H1 (cell line): ENCODE measurements at regions not wholly inside any gene's neighbourhood (a gene's known extent, or its start where the extent isn't known, plus 50 kb on each side); places are given as distances from the start of the nearest gene placed in this dataset.

Experiments used
- CHD2 ChIP-seq: IDR thresholded peaks from 2 replicates; pipeline ENCODE4 v1.6.1; 2012; ENCODE audit warnings: low read length, improper control_type of control experiment
- CTBP2 ChIP-seq: IDR thresholded peaks from 2 replicates; pipeline ENCODE4 v1.7.0; 2011; ENCODE audit warnings: borderline replicate concordance, mild to moderate bottlenecking, moderate library complexity, mixed read lengths, low read length; ENCODE audit not compliant: insufficient read depth, insufficient read length
- CTCF ChIP-seq, 3 experiments: IDR thresholded peaks; 1 replicate in 2 of 3; 2 replicates in 1 of 3; pipeline versions ENCODE4 v1.5.1 to v1.6.1; 2011; ENCODE audit warnings: low read length in 3 of 3, mild to moderate bottlenecking in 3 of 3, inconsistent platforms in 2 of 3, low read depth in 1 of 3, moderate library complexity in 1 of 3; ENCODE audit not compliant: insufficient read depth in 1 of 3; ENCODE audit errors: control extremely low read depth in 1 of 3
- RAD21 ChIP-seq, 2 experiments: IDR thresholded peaks in 1 of 2; conservative IDR thresholded peaks in 1 of 2; 2 replicates each; pipeline ENCODE4 v1.6.1; 2011; ENCODE audit warnings: low read depth in 2 of 2, low read length in 2 of 2, improper control_type of control experiment in 1 of 2, inconsistent platforms in 1 of 2, mild to moderate bottlenecking in 1 of 2, moderate library complexity in 1 of 2
- TEAD4 ChIP-seq: IDR thresholded peaks from 2 replicates; pipeline ENCODE4 v1.6.1; 2012; ENCODE audit warnings: low read depth, low read length, inconsistent platforms, mixed read lengths
- YY1 ChIP-seq: IDR thresholded peaks from 2 replicates; pipeline ENCODE4 v1.6.1; 2011; ENCODE audit warnings: low read depth, mild to moderate bottlenecking, low read length

- no peak for TF ChIP-seq CTBP2
- TF ChIP-seq TEAD4 = no peak
- no peak for TF ChIP-seq YY1
- TF ChIP-seq CHD2 = no peak
- no peak for TF ChIP-seq CTCF (IDR thresholded peaks at IDR 0.05; ENCODE audit: control extremely low read depth in 1 of 3, insufficient read depth in 1 of 3, low read depth in 1 of 3, low read length in 3 of 3)
- TF ChIP-seq RAD21 (IDR thresholded peaks at IDR 0.05 in 1 of 2, conservative IDR thresholded peaks at IDR 0.05 in 1 of 2; ENCODE audit: low read depth in 2 of 2, low read length in 2 of 2) = no peak
These were observed 79.6 kb downstream of the NFKBIZ start (continued) for GRCh38 chr3:101928890-101929289.
